ENCODE measurements at regions not wholly inside any gene's neighbourhood (a gene's known extent, or its start where the extent isn't known, plus 50 kb on each side); places are given as distances from the start of the nearest gene placed in this dataset.

DNA sequence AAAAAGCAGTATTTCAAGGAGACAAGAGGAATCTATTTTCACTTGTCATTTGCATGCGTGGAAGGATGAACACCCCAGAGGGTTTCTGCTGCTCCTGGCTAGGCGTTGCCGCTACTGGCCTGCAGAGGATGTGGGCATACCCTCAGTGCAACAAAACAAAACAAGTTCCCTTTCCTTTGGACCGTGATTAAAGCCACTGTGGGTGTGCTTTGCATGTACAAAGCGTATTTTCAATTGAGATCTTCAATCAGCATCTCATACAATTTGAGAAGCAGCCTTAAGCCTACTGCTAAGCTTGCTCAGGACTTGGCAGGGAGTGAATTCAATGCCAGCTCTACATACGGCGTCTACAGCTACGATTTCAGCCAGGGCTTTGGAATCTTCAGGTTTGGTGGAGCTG lies 298.4 kb downstream of the LPIN1 start:
- peaks cover 38 to 51% (median 46%) of the 10 kb centered on the region in 4 donors for H3K4me1 Mint-ChIP-seq
- Histone ChIP-seq H3K36me3 (ENCODE audit: insufficient read depth, low read length) (no peaks in the 10 kb centered on the region), H3K4me1 (ENCODE audit: insufficient read depth, low read length) (peaks cover 58% of the 10 kb centered on the region), H3K27me3 (ENCODE audit: insufficient read depth, low read length) (no peaks in the 10 kb centered on the region), H3K27ac (ENCODE audit: low read depth, low read length) (no peak overlapping the region), H3K4me3 (ENCODE audit: low read length in 2 of 2) (no peak overlapping the region), H3K9me3 (ENCODE audit: control insufficient read depth in 1 of 2, low read length in 2 of 2) (no peaks in the 10 kb centered on the region)
- peaks cover 0 to 10% (median 0%) of the 10 kb centered on the region in 8 donors for H3K9me3 Mint-ChIP-seq
- no peaks in the 10 kb centered on the region for H3K36me3 Mint-ChIP-seq
- intact Hi-C loops (cut with micrococcal nuclease), result loop anchor here (5.0 kb wide), 1 partner anchor 672 kb away; the partner anchor contains the start of gene TRIB2
- peaks cover 0 to 3% of the 10 kb centered on the region in 2 donors for H3K27me3 Mint-ChIP-seq
- ChIA-PET CTCF (ENCODE audit: partially characterized antibody) (interaction anchor here (0.7 to 2.3 kb wide), 5 partner anchors 10 to 671 kb away, joined by 3 to 12 read pairs (median 6); partner anchors contain the start of gene TRIB2), POLR2A (ENCODE audit: partially characterized antibody) (interaction anchor here (0.8 to 2.7 kb wide), 9 partner anchors 9 to 674 kb away, joined by 3 to 16 read pairs (median 4); partner anchors contain the start of gene TRIB2)
- DNase-seq, result peak in 4 of 5 donors; percentile 61 to 75 (median 66)
- peak overlapping the region; percentile 0 to 70 (median 21) for H3K27ac Mint-ChIP-seq
- peak overlapping the region in 7 of 8 donors; percentile 12 to 79 (median 59) for H3K4me3 Mint-ChIP-seq

DNA sequence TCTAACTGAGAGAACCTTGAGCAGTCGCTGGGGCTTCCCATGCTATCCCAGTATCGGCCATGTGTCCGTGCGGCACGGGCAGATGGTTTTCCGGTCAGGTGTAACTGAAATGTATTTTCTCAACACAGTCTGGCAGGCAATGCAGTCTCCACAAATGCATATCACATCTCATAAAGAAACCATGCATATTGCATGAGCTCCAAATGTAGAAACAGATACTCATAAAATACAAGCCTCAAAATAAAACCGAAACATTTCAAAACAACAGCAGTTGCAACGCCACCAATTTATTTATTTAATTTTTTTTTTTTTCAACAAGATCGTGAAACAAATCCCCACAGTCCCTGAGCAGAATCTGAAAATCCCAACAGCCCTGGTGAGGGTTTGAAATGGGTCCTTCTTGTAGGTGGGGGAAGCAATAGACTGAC lies 299.4 kb downstream of the LPIN1 start:
- H3K4me3 ChIP-seq (ENCODE audit: low read length in 2 of 2), result no peak overlapping the region
- no peaks in the 10 kb centered on the region for H3K27me3 ChIP-seq (ENCODE audit: insufficient read depth, low read length)
- H3K4me3 Mint-ChIP-seq, result peak overlapping the region in 3 of 8 donors; percentile 23 to 50 (median 28)
- DNase-seq, result no peak
- H3K27ac ChIP-seq (ENCODE audit: low read depth, low read length), result no peak overlapping the region
- H3K4me1 Mint-ChIP-seq, result peaks cover 38 to 57% (median 49%) of the 10 kb centered on the region in 4 donors
- intact Hi-C loops (cut with micrococcal nuclease), result no loop called here
- CTCF ChIA-PET (ENCODE audit: partially characterized antibody), result interaction anchor here (1.1 to 2.3 kb wide), 3 partner anchors 11 to 670 kb away, joined by 6 to 12 read pairs (median 10); partner anchors contain the start of gene TRIB2
- no peaks in the 10 kb centered on the region for H3K36me3 ChIP-seq (ENCODE audit: insufficient read depth, low read length)
- H3K27ac Mint-ChIP-seq, result no peak overlapping the region
- peaks cover 0 to 3% (median 0%) of the 10 kb centered on the region in 8 donors for H3K9me3 Mint-ChIP-seq
- no peaks in the 10 kb centered on the region for H3K36me3 Mint-ChIP-seq
- H3K9me3 ChIP-seq (ENCODE audit: control insufficient read depth in 1 of 2, low read length in 2 of 2), result no peaks in the 10 kb centered on the region
- peaks cover 58% of the 10 kb centered on the region for H3K4me1 ChIP-seq (ENCODE audit: insufficient read depth, low read length)
- H3K27me3 Mint-ChIP-seq, result peaks cover 0 to 5% of the 10 kb centered on the region in 2 donors
- POLR2A ChIA-PET (ENCODE audit: partially characterized antibody), result interaction anchor here (0.9 to 2.7 kb wide), 6 partner anchors 8 to 672 kb away, joined by 3 to 16 read pairs (median 8); partner anchors contain the start of gene TRIB2

DNA sequence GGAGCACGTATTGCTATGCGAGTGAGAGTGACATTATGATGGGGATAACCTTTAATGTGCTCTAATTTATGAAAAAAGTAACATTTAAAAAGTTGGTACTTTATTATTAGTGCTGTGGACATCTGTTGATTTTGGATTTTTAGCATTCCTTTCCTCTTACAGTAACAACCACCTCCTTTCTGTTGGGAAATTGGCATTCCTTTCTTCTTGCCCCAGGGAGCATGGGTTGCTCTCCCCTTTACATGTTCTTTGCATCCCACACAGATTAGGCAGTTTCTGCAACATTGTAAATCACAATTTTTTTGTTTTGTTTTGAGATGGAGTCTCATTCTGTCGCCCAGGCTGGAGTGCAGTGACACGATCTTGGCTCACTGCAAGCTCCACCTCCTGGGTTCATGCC lies 300.2 kb downstream of the LPIN1 start:
- CTCF ChIA-PET (ENCODE audit: partially characterized antibody), result no interaction called here
- Histone ChIP-seq H3K27me3 (ENCODE audit: insufficient read depth, low read length) (no peaks in the 10 kb centered on the region), H3K9me3 (ENCODE audit: control insufficient read depth in 1 of 2, low read length in 2 of 2) (no peaks in the 10 kb centered on the region), H3K4me1 (ENCODE audit: insufficient read depth, low read length) (peaks cover 58% of the 10 kb centered on the region), H3K4me3 (ENCODE audit: low read length in 2 of 2) (no peak overlapping the region), H3K36me3 (ENCODE audit: insufficient read depth, low read length) (no peaks in the 10 kb centered on the region), H3K27ac (ENCODE audit: low read depth, low read length) (no peak overlapping the region)
- H3K4me3 Mint-ChIP-seq, result peak overlapping the region in 2 of 8 donors; percentile 38 to 63
- intact Hi-C loops (cut with micrococcal nuclease), result no loop called here
- peaks cover 0 to 3% (median 0%) of the 10 kb centered on the region in 8 donors for H3K9me3 Mint-ChIP-seq
- peaks cover 0 to 5% of the 10 kb centered on the region in 2 donors for H3K27me3 Mint-ChIP-seq
- POLR2A ChIA-PET (ENCODE audit: partially characterized antibody), result interaction anchor here (0.7 to 2.4 kb wide), 3 partner anchors 10 to 670 kb away, joined by 3 to 16 read pairs (median 4); partner anchors contain the start of gene TRIB2
- peaks cover 38 to 57% (median 49%) of the 10 kb centered on the region in 4 donors for H3K4me1 Mint-ChIP-seq
- DNase-seq, result no peak
- peak overlapping the region in 1 of 7 donors; percentile 24 for H3K27ac Mint-ChIP-seq
- H3K36me3 Mint-ChIP-seq, result no peaks in the 10 kb centered on the region

DNA sequence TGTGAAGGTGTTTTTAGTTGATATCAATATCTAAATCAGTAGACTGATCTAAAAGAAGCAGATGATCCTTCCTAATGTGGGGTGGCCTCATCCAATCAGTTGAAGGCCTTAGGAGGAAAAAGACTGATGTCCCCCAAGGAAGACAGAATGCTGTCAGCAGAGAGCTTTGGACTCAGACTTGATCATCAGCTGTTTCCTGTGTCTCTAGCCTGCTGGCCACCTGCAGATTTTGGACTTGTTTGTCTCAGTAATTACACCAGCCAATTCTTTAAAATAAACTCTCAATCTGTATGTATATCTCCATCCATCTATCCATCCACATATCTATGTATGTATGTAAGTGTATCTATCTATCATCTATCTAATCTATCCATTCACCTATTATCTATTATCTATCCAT lies 301.3 kb downstream of the LPIN1 start:
- Histone ChIP-seq H3K36me3 (ENCODE audit: insufficient read depth, low read length) (no peaks in the 10 kb centered on the region), H3K27ac (ENCODE audit: low read depth, low read length) (no peak overlapping the region), H3K4me3 (ENCODE audit: low read length in 2 of 2) (no peak overlapping the region), H3K27me3 (ENCODE audit: insufficient read depth, low read length) (no peaks in the 10 kb centered on the region), H3K4me1 (ENCODE audit: insufficient read depth, low read length) (peaks cover 54% of the 10 kb centered on the region), H3K9me3 (ENCODE audit: control insufficient read depth in 1 of 2, low read length in 2 of 2) (no peaks in the 10 kb centered on the region)
- Mint-ChIP-seq H3K27me3 (peaks cover 0 to 5% of the 10 kb centered on the region in 2 donors), H3K36me3 (no peaks in the 10 kb centered on the region), H3K9me3 (peaks cover 0 to 3% (median 0%) of the 10 kb centered on the region in 8 donors), H3K4me1 (peaks cover 34 to 51% (median 45%) of the 10 kb centered on the region in 4 donors), H3K27ac (peak overlapping the region in 4 of 7 donors; percentile 17 to 70 (median 28)), H3K4me3 (peak overlapping the region in 1 of 8 donors; percentile 13)
- intact Hi-C loops (cut with micrococcal nuclease), result no loop called here
- POLR2A ChIA-PET (ENCODE audit: partially characterized antibody), result no interaction called here
- no peak for DNase-seq
- CTCF ChIA-PET (ENCODE audit: partially characterized antibody), result no interaction called here

DNA sequence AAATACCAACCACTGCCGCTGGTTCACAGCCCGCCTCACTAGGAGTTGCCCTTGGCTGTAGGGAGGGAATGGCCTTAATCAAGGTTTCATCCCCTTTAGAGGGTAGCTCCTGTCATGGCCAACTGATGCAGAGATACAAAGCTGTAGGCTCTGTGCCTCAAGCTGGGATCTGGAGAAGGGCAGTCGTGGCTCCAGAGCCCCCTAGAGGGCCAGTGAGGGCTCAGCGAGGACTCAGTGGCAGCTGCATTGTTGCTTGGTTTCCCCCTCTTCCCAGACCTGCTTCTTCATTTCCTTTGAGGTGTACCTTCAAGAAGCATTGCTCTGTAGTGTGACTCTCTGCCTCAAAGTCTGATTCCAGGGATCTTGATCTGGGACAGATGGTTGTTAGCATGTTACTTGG lies 302.1 kb downstream of the LPIN1 start:
- H3K27ac ChIP-seq (ENCODE audit: low read depth, low read length), result no peak overlapping the region
- peaks cover 46% of the 10 kb centered on the region for H3K4me1 ChIP-seq (ENCODE audit: insufficient read depth, low read length)
- DNase-seq, result no peak
- no peaks in the 10 kb centered on the region for H3K9me3 ChIP-seq (ENCODE audit: control insufficient read depth in 1 of 2, low read length in 2 of 2)
- H3K9me3 Mint-ChIP-seq, result peaks cover 0 to 1% (median 0%) of the 10 kb centered on the region in 8 donors
- intact Hi-C loops (cut with micrococcal nuclease), result no loop called here
- H3K27me3 ChIP-seq (ENCODE audit: insufficient read depth, low read length), result no peaks in the 10 kb centered on the region
- ChIA-PET CTCF (ENCODE audit: partially characterized antibody) (interaction anchor here (0.7 kb wide), 1 partner anchor 220 kb away, joined by 3 read pairs; no protein-coding TSS in a partner anchor), POLR2A (ENCODE audit: partially characterized antibody) (no interaction called here)
- no peak overlapping the region for H3K4me3 ChIP-seq (ENCODE audit: low read length in 2 of 2)
- H3K4me3 Mint-ChIP-seq, result no peak overlapping the region
- H3K27me3 Mint-ChIP-seq, result peaks cover 0 to 5% of the 10 kb centered on the region in 2 donors
- no peaks in the 10 kb centered on the region for H3K36me3 Mint-ChIP-seq
- peaks cover 28 to 43% (median 37%) of the 10 kb centered on the region in 4 donors for H3K4me1 Mint-ChIP-seq
- no peaks in the 10 kb centered on the region for H3K36me3 ChIP-seq (ENCODE audit: insufficient read depth, low read length)
- H3K27ac Mint-ChIP-seq, result no peak overlapping the region

DNA sequence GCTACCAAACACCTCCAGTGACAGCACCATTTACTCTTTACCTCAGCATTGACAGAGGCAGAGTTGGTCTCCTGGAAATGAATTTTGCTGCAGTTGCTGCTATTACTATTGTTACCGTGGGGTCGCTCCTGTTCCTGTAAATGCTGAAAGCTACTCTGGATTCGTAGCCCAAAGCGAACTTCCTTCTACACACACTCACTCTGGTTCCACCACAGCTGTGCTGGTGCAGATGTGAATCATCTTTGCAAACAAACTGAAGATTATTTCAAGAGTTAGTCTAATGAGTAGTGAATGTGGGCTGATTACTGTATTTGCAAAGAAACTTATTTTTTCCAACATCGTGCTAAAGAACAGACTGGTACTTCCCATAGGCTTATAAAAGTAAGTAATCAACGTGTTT lies 304.0 kb downstream of the LPIN1 start:
- H3K4me3 ChIP-seq (ENCODE audit: low read length in 2 of 2), result no peak overlapping the region
- H3K27me3 ChIP-seq (ENCODE audit: insufficient read depth, low read length), result no peaks in the 10 kb centered on the region
- H3K4me1 Mint-ChIP-seq, result peaks cover 13 to 25% (median 20%) of the 10 kb centered on the region in 4 donors
- H3K4me1 ChIP-seq (ENCODE audit: insufficient read depth, low read length), result peaks cover 28% of the 10 kb centered on the region
- H3K27me3 Mint-ChIP-seq, result peaks cover 2 to 5% of the 10 kb centered on the region in 2 donors
- H3K36me3 ChIP-seq (ENCODE audit: insufficient read depth, low read length), result no peaks in the 10 kb centered on the region
- intact Hi-C loops (cut with micrococcal nuclease), result no loop called here
- H3K4me3 Mint-ChIP-seq, result no peak overlapping the region
- no peak overlapping the region for H3K27ac Mint-ChIP-seq
- H3K36me3 Mint-ChIP-seq, result no peaks in the 10 kb centered on the region
- peaks cover 0 to 3% (median 0%) of the 10 kb centered on the region in 8 donors for H3K9me3 Mint-ChIP-seq
- no peak overlapping the region for H3K27ac ChIP-seq (ENCODE audit: low read depth, low read length)
- no peak for DNase-seq
- POLR2A ChIA-PET (ENCODE audit: partially characterized antibody), result no interaction called here
- no peaks in the 10 kb centered on the region for H3K9me3 ChIP-seq (ENCODE audit: control insufficient read depth in 1 of 2, low read length in 2 of 2)
- CTCF ChIA-PET (ENCODE audit: partially characterized antibody), result no interaction called here

DNA sequence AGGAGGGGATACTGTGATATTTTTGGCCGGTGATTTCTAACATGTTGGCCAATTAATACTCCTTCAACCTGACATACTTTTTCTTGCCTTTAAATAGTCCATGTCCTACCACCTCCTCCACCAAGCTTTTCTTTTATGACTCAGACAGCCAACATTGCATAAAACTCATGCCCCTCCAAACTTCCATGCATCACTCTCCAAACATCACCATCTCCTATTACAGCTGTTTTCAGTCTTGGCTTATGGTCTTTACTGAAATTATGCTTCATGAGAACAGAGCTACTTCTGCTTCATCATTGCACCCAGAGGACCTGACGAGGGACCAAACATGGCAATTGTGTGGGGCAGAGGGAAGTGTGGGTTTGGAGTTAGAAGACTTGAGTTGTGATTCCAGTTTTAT lies 305.4 kb downstream of the LPIN1 start:
- Mint-ChIP-seq H3K27ac (no peak overlapping the region), H3K27me3 (peaks cover 2 to 5% of the 10 kb centered on the region in 2 donors), H3K4me1 (peaks cover 6 to 25% (median 9%) of the 10 kb centered on the region in 4 donors), H3K36me3 (peaks cover 0 to 5% of the 10 kb centered on the region in 2 donors), H3K9me3 (peaks cover 0 to 3% (median 0%) of the 10 kb centered on the region in 8 donors), H3K4me3 (no peak overlapping the region)
- Histone ChIP-seq H3K4me1 (ENCODE audit: insufficient read depth, low read length) (peaks cover 15% of the 10 kb centered on the region), H3K36me3 (ENCODE audit: insufficient read depth, low read length) (no peaks in the 10 kb centered on the region), H3K9me3 (ENCODE audit: control insufficient read depth in 1 of 2, low read length in 2 of 2) (no peaks in the 10 kb centered on the region), H3K4me3 (ENCODE audit: low read length in 2 of 2) (no peak overlapping the region), H3K27ac (ENCODE audit: low read depth, low read length) (no peak overlapping the region), H3K27me3 (ENCODE audit: insufficient read depth, low read length) (no peaks in the 10 kb centered on the region)
- DNase-seq, result no peak
- POLR2A ChIA-PET (ENCODE audit: partially characterized antibody), result no interaction called here
- CTCF ChIA-PET (ENCODE audit: partially characterized antibody), result no interaction called here
- intact Hi-C loops (cut with micrococcal nuclease), result no loop called here

All from CD4-positive, alpha-beta memory T cell (primary cell).